ENCODE measurements at regions not wholly inside any gene's neighbourhood (a gene's known extent, or its start where the extent isn't known, plus 50 kb on each side); places are given as distances from the start of the nearest gene placed in this dataset.
"Not testable (repeated sequence)": the region's sequence is repeated elsewhere in the genome, so short reads cannot be mapped to it uniquely, and the experiment has no call there.

DNA sequence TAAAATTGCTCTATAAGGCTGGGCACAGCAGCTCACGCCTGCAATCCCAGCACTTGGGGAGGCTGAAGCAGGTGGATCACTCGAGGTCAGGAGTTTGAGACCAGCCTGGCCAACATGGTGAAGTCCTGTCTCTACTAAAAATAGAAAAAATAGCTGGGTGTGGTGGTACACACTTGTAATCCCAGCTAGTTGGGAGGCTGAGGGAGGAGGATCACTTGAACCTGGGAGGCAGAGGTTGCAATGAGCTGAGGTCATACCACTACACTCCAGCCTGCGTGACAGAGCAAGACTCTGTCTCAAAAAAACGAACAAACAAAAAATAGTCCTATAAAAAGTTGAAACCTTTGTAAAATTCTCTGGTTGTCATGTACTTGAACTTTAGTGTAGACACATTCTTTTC is 93.0 kb upstream of the KIF26B start:
- TF ChIP-seq, protein P1, sequence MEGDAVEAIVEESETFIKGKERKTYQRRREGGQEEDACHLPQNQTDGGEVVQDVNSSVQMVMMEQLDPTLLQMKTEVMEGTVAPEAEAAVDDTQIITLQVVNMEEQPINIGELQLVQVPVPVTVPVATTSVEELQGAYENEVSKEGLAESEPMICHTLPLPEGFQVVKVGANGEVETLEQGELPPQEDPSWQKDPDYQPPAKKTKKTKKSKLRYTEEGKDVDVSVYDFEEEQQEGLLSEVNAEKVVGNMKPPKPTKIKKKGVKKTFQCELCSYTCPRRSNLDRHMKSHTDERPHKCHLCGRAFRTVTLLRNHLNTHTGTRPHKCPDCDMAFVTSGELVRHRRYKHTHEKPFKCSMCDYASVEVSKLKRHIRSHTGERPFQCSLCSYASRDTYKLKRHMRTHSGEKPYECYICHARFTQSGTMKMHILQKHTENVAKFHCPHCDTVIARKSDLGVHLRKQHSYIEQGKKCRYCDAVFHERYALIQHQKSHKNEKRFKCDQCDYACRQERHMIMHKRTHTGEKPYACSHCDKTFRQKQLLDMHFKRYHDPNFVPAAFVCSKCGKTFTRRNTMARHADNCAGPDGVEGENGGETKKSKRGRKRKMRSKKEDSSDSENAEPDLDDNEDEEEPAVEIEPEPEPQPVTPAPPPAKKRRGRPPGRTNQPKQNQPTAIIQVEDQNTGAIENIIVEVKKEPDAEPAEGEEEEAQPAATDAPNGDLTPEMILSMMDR (conservative IDR thresholded peaks at IDR 0.05 in 1 of 2, IDR thresholded peaks at IDR 0.05 in 1 of 2; ENCODE audit: extremely low read depth in 1 of 2, insufficient read depth in 1 of 2, low read depth in 1 of 2, low read length in 2 of 2), result not testable (repeated sequence)
- not testable (repeated sequence) for TF ChIP-seq EZH2 (IDR thresholded peaks at IDR 0.05; ENCODE audit: borderline replicate concordance, low read length)

All from mammary epithelial cell (primary cell).